SK-N-SH (cell line): ENCODE measurements at regions not wholly inside any gene's neighbourhood (a gene's known extent, or its start where the extent isn't known, plus 50 kb on each side); places are given as distances from the start of the nearest gene placed in this dataset.

Experiments
- CTCF ChIA-PET: fragments of 300-600, 350-600 bp; formaldehyde crosslinking; extraction: SDS; loops from one replicate; lab custom pipeline; 2021; lab: Yijun Ruan, JAX
- POLR2A ChIA-PET: fragments of 350-600 bp; sonication (Branson Sonifier 250); formaldehyde crosslinking; extraction: SDS; loops from one replicate; lab custom pipeline; 2020; ENCODE audit warnings: antibody characterized with exemption, inconsistent platforms; lab: Yijun Ruan, JAX
- DNase-seq: peaks from one replicate; pipeline ENCODE4 v3.0.0; 2012
- H2AFZ ChIP-seq: fragments of 200-600 bp; sonication (generic); 2 replicates; pipeline ENCODE4 v1.8.1; 2016; ENCODE audit warnings: antibody characterized with exemption, mild to moderate bottlenecking, low read depth
- H3F3A ChIP-seq: fragments of 200-600 bp; sonication (generic); replicated peaks from 2 replicates; pipeline ENCODE3; 2016; ENCODE audit warnings: antibody characterized with exemption, mild to moderate bottlenecking; ENCODE audit not compliant: insufficient read depth
- H3K27ac ChIP-seq, 2 experiments: fragments of 200-500 bp in 1 of 2; fragments of 200-600 bp in 1 of 2; sonication (Bioruptor generic) in 1 of 2; sonication (generic), shearing (Covaris generic) in 1 of 2; 2 replicates each; pipeline versions ENCODE4 v1.5.1 to v1.6.1; 2014 to 2016; ENCODE audit warnings: low read depth in 2 of 2, inconsistent platforms in 1 of 2, low read length in 1 of 2, mild to moderate bottlenecking in 1 of 2, mixed read lengths in 1 of 2
- H3K27me3 ChIP-seq: fragments of 200-600 bp; sonication (generic), shearing (Covaris generic); 2 replicates; pipeline ENCODE4 v1.6.1; 2016; ENCODE audit warnings: mixed run types; ENCODE audit not compliant: insufficient read depth
- H3K36me3 ChIP-seq, 2 experiments: fragments of 200-500 bp in 1 of 2; fragments of 200-600 bp in 1 of 2; sonication (Bioruptor generic) in 1 of 2; sonication (generic) in 1 of 2; replicated peaks in 1 of 2; 2 replicates each; pipeline versions ENCODE3 to v1.5.1; 2014 to 2016; ENCODE audit warnings: low read length in 1 of 2, mild to moderate bottlenecking in 1 of 2; ENCODE audit not compliant: insufficient read depth in 2 of 2, control insufficient read depth in 1 of 2
- H3K4me1 ChIP-seq, 2 experiments: fragments of 200-500 bp in 1 of 2; fragments of 200-600 bp in 1 of 2; sonication (Bioruptor generic) in 1 of 2; sonication (generic), shearing (Covaris generic) in 1 of 2; 2 replicates each; pipeline versions ENCODE4 v1.5.1 to v1.6.1; 2014 to 2016; ENCODE audit warnings: low read depth in 1 of 2, low read length in 1 of 2, mixed run types in 1 of 2; ENCODE audit not compliant: insufficient read depth in 2 of 2, control insufficient read depth in 1 of 2
- H3K4me2 ChIP-seq: fragments of 200-600 bp; sonication (generic), shearing (Covaris generic); 2 replicates; pipeline ENCODE4 v1.6.1; 2017; ENCODE audit warnings: mixed run types
- H3K4me3 ChIP-seq, 2 experiments: fragments of 200-500 bp in 1 of 2; fragments of 200-600 bp in 1 of 2; sonication (Bioruptor generic) in 1 of 2; sonication (generic), shearing (Covaris generic) in 1 of 2; 2 replicates each; pipeline versions ENCODE4 v1.5.1 to v1.8.1; 2014 to 2016; ENCODE audit warnings: low read depth in 2 of 2, inconsistent platforms in 1 of 2, low read length in 1 of 2, mild to moderate bottlenecking in 1 of 2, mixed read lengths in 1 of 2, moderate library complexity in 1 of 2
- H3K79me2 ChIP-seq: fragments of 200-600 bp; sonication (generic); 2 replicates; pipeline ENCODE4 v1.8.1; 2017; ENCODE audit warnings: mild to moderate bottlenecking; ENCODE audit not compliant: insufficient read depth
- H3K9ac ChIP-seq: fragments of 200-600 bp; sonication (generic); 2 replicates; pipeline ENCODE4 v1.6.1; 2017; ENCODE audit warnings: mixed run types
- H3K9me2 ChIP-seq: fragments of 200-600 bp; sonication (generic); 2 replicates; pipeline ENCODE4 v1.6.1; 2017; ENCODE audit warnings: mixed run types
- H3K9me3 ChIP-seq: fragments of 200-600 bp; sonication (generic); 2 replicates; pipeline ENCODE4 v1.6.1; 2017; ENCODE audit warnings: mixed run types, mild to moderate bottlenecking, moderate library complexity
- H4K20me1 ChIP-seq: fragments of 200-600 bp; sonication (generic); 2 replicates; pipeline ENCODE4 v1.6.1; 2017; ENCODE audit warnings: mild to moderate bottlenecking, mixed run types; ENCODE audit not compliant: insufficient read depth
- CHD2 ChIP-seq: fragments of 150-350 bp; IDR thresholded peaks from 2 replicates; pipeline ENCODE4 v1.6.1; 2018; ENCODE audit warnings: low read length; ENCODE audit not compliant: partially characterized antibody
- ELF1 ChIP-seq: IDR thresholded peaks from 2 replicates; pipeline ENCODE4 v1.4.0; 2012
- EZH2phosphoT487 ChIP-seq: fragments of 200-600 bp; sonication (generic); IDR thresholded peaks from 2 replicates; pipeline ENCODE4 v1.6.1; 2017; ENCODE audit warnings: low read depth, mixed run types, mild to moderate bottlenecking, antibody characterized with exemption, moderate library complexity, borderline replicate concordance
- FOXM1 ChIP-seq: IDR thresholded peaks from 2 replicates; pipeline ENCODE4 v1.4.0; 2012; ENCODE audit warnings: low read depth, mild to moderate bottlenecking
- GABPA ChIP-seq: IDR thresholded peaks from 2 replicates; pipeline ENCODE4 v1.4.0; 2012; ENCODE audit warnings: low read depth, mild to moderate bottlenecking
- GATA2 ChIP-seq: sonication (generic); formaldehyde crosslinking; IDR thresholded peaks from 2 replicates; pipeline ENCODE4 v1.5.0; 2020; ENCODE audit warnings: mild to moderate bottlenecking, missing genetic modification reagents
- JUND ChIP-seq: IDR thresholded peaks from 2 replicates; pipeline ENCODE4 v1.4.0; 2012
- NFIC ChIP-seq: IDR thresholded peaks from 2 replicates; pipeline ENCODE4 v1.4.0; 2012; ENCODE audit warnings: borderline replicate concordance
- TEAD4 ChIP-seq: IDR thresholded peaks from 2 replicates; pipeline ENCODE4 v1.4.0; 2012; ENCODE audit warnings: mild to moderate bottlenecking, borderline replicate concordance; ENCODE audit not compliant: insufficient read depth
- YY1 ChIP-seq: IDR thresholded peaks from 2 replicates; pipeline ENCODE4 v1.4.0; 2012; ENCODE audit warnings: low read depth, mild to moderate bottlenecking
- WGBS: methylation state at CpG from one replicate; pipeline ENCODE4 v1.1.6; 2017; ENCODE audit warnings: low lambda C conversion rate; 5-methylcytosine and 5-hydroxymethylcytosine counted together
- TF ChIP-seq, protein P1 (sequence below): fragments of 150-350 bp; IDR thresholded peaks from 2 replicates; pipeline ENCODE4 v1.6.1; 2017; ENCODE audit warnings: antibody characterized with exemption, low read length, low read depth, borderline replicate concordance
- TF ChIP-seq, protein P2 (sequence below): IDR thresholded peaks from 2 replicates; pipeline ENCODE4; 2012
- TF ChIP-seq, protein P3 (sequence below): IDR thresholded peaks from 2 replicates; pipeline ENCODE4 v1.6.1; 2012; ENCODE audit warnings: mild to moderate bottlenecking, low read depth, low read length, moderate library complexity
- TF ChIP-seq, protein P4 (sequence below): fragments of 150-350 bp; IDR thresholded peaks from 2 replicates; pipeline ENCODE4 v1.6.1; 2016; ENCODE audit warnings: mild to moderate bottlenecking, low read depth, low read length
- TF ChIP-seq, protein P5 (sequence below): fragments of 200-600 bp; sonication (generic); IDR thresholded peaks from 2 replicates; pipeline ENCODE4 v1.6.1; 2017; ENCODE audit warnings: antibody characterized with exemption, mild to moderate bottlenecking, moderate library complexity

DNA sequence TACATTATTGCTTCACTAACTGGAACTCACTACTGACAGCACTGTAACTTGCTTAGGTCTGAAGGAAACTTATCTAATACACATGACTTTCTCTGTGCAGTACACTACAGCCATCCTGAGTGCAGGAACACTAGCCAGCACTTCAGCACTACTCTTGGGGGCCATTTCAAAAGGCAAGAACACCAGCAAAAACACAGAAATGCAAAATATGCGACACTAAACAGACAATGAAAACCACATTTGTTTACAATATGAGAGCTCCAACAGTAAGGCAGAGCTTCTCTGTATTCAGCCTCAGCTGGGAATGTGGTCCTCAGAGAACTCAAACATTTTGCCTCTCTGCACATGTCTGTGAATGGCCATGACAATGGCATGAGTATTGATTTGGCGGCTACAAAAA, 109.6 kb downstream of the ARRDC4 start:
- H3K9ac ChIP-seq, result no peak overlapping the region
- TF ChIP-seq TEAD4 (no peak), GATA2 (no peak), CHD2 (no peak), EZH2phosphoT487 (no peak), GABPA (no peak), JUND (no peak), NFIC (no peak), YY1 (no peak), ELF1 (no peak), FOXM1 (no peak)
- TF ChIP-seq, protein P1, sequence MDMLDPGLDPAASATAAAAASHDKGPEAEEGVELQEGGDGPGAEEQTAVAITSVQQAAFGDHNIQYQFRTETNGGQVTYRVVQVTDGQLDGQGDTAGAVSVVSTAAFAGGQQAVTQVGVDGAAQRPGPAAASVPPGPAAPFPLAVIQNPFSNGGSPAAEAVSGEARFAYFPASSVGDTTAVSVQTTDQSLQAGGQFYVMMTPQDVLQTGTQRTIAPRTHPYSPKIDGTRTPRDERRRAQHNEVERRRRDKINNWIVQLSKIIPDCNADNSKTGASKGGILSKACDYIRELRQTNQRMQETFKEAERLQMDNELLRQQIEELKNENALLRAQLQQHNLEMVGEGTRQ, result no peak
- TF ChIP-seq, protein P2, sequence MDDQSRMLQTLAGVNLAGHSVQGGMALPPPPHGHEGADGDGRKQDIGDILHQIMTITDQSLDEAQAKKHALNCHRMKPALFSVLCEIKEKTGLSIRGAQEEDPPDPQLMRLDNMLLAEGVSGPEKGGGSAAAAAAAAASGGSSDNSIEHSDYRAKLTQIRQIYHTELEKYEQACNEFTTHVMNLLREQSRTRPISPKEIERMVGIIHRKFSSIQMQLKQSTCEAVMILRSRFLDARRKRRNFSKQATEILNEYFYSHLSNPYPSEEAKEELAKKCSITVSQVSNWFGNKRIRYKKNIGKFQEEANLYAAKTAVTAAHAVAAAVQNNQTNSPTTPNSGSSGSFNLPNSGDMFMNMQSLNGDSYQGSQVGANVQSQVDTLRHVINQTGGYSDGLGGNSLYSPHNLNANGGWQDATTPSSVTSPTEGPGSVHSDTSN, result no peak
- TF ChIP-seq, protein P3, sequence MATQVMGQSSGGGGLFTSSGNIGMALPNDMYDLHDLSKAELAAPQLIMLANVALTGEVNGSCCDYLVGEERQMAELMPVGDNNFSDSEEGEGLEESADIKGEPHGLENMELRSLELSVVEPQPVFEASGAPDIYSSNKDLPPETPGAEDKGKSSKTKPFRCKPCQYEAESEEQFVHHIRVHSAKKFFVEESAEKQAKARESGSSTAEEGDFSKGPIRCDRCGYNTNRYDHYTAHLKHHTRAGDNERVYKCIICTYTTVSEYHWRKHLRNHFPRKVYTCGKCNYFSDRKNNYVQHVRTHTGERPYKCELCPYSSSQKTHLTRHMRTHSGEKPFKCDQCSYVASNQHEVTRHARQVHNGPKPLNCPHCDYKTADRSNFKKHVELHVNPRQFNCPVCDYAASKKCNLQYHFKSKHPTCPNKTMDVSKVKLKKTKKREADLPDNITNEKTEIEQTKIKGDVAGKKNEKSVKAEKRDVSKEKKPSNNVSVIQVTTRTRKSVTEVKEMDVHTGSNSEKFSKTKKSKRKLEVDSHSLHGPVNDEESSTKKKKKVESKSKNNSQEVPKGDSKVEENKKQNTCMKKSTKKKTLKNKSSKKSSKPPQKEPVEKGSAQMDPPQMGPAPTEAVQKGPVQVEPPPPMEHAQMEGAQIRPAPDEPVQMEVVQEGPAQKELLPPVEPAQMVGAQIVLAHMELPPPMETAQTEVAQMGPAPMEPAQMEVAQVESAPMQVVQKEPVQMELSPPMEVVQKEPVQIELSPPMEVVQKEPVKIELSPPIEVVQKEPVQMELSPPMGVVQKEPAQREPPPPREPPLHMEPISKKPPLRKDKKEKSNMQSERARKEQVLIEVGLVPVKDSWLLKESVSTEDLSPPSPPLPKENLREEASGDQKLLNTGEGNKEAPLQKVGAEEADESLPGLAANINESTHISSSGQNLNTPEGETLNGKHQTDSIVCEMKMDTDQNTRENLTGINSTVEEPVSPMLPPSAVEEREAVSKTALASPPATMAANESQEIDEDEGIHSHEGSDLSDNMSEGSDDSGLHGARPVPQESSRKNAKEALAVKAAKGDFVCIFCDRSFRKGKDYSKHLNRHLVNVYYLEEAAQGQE, result no peak
- TF ChIP-seq, protein P4, sequence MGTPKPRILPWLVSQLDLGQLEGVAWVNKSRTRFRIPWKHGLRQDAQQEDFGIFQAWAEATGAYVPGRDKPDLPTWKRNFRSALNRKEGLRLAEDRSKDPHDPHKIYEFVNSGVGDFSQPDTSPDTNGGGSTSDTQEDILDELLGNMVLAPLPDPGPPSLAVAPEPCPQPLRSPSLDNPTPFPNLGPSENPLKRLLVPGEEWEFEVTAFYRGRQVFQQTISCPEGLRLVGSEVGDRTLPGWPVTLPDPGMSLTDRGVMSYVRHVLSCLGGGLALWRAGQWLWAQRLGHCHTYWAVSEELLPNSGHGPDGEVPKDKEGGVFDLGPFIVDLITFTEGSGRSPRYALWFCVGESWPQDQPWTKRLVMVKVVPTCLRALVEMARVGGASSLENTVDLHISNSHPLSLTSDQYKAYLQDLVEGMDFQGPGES, result no peak
- TF ChIP-seq, protein P5, sequence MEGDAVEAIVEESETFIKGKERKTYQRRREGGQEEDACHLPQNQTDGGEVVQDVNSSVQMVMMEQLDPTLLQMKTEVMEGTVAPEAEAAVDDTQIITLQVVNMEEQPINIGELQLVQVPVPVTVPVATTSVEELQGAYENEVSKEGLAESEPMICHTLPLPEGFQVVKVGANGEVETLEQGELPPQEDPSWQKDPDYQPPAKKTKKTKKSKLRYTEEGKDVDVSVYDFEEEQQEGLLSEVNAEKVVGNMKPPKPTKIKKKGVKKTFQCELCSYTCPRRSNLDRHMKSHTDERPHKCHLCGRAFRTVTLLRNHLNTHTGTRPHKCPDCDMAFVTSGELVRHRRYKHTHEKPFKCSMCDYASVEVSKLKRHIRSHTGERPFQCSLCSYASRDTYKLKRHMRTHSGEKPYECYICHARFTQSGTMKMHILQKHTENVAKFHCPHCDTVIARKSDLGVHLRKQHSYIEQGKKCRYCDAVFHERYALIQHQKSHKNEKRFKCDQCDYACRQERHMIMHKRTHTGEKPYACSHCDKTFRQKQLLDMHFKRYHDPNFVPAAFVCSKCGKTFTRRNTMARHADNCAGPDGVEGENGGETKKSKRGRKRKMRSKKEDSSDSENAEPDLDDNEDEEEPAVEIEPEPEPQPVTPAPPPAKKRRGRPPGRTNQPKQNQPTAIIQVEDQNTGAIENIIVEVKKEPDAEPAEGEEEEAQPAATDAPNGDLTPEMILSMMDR, result no peak
- no peaks in the 10 kb centered on the region for H3F3A ChIP-seq
- H3K27me3 ChIP-seq, result no peaks in the 10 kb centered on the region
- CTCF ChIA-PET, result interaction anchor here (1.0 kb wide), 1 partner anchor 173 kb away, joined by 3 read pairs; no protein-coding TSS in a partner anchor
- no peaks in the 10 kb centered on the region for H3K36me3 ChIP-seq
- H3K9me3 ChIP-seq, result no peaks in the 10 kb centered on the region
- H4K20me1 ChIP-seq, result no peaks in the 10 kb centered on the region
- POLR2A ChIA-PET, result no interaction called here
- no peak overlapping the region for H3K4me2 ChIP-seq
- H3K4me3 ChIP-seq, result no peak overlapping the region
- no peaks in the 10 kb centered on the region; a peak in 1 of 4 replicates for H3K4me1 ChIP-seq
- no peak for DNase-seq
- WGBS, result 37% methylated on average over 2 of the region's 2 CpGs
- H3K27ac ChIP-seq, result no peak overlapping the region
- no peaks in the 10 kb centered on the region for H3K79me2 ChIP-seq
- no peak overlapping the region for H2AFZ ChIP-seq
- no peaks in the 10 kb centered on the region for H3K9me2 ChIP-seq
